Kidney capillary endothelial cell (primary cell): ENCODE measurements at regions not wholly inside any gene's neighbourhood (a gene's known extent, or its start where the extent isn't known, plus 50 kb on each side); places are given as distances from the start of the nearest gene placed in this dataset.

Experiments used
- DNase-seq: peaks from one replicate; pipeline ENCODE4 v3.0.0-alpha.2; 2018; ENCODE audit warnings: low spot score

DNA sequence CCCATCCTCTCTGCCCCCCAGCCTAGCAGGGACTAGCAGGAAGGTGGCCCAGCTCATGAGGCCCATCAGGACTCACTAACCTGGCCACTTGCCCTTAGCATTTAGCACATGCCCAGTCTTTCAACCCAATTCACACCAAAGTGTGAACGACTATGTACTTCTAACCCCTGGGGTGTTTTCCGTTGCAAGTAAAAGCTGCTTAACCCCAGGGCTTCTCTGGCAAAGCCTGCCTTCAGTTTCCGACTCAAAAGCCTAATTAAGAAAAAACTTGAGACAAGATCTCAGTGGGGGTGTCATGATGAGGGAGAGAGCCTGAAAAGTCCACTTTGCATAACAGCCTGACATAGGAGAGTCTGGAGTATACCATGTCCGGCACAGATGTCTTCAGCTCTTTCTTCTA, 347.8 kb downstream of the MN1 start:
- no peak for DNase-seq

DNA sequence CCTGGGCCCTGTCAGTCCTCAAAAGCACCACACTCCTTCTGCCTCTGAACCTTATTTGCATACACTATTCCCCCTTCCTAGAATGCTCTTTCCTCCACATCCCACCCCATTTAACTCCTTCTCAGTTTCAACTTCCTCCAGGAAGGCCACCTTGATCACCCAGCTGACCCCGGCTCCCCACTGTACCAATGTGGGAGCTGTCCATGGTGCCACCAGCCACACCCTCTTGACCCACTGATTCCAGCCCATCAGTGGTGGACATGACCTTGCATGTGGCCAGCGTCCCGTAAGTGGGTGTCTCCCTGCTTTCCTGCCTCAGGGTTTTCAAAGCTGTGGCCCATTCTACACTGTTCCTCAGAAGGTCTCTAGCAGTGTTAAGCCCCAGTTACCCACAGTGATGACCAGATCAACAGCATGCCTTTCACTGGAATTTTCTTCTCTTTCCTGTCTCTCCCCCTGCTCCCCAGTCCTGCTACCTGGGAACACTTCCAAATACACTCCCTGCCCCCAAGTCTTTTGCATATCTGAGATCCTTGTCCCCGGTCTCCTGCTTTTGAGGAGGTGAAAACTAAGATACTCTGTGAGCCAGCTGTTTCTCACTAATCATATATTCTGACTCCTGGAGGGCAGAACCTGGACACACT, 346.6 kb downstream of the MN1 start:
- DNase-seq, result no peak

DNA sequence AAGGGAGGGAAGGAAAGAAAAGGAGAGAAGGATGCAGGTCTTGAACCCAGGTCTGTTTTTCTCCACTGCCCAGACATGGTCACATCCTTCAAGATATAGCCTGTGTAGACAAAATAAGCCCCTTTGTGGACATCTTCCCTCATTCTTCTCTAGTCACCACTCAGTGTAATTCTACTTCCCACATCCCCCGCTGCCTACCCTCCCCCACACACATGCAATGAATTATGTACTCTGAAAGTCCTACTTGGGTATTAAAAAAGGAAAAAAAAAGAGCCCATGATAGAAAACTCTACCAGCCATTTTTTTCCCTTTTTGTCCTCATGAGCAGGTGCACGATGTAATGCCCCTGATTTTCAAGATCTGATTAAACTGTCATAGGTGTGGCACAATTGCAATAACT, 346.0 kb downstream of the MN1 start:
- no peak for DNase-seq

DNA sequence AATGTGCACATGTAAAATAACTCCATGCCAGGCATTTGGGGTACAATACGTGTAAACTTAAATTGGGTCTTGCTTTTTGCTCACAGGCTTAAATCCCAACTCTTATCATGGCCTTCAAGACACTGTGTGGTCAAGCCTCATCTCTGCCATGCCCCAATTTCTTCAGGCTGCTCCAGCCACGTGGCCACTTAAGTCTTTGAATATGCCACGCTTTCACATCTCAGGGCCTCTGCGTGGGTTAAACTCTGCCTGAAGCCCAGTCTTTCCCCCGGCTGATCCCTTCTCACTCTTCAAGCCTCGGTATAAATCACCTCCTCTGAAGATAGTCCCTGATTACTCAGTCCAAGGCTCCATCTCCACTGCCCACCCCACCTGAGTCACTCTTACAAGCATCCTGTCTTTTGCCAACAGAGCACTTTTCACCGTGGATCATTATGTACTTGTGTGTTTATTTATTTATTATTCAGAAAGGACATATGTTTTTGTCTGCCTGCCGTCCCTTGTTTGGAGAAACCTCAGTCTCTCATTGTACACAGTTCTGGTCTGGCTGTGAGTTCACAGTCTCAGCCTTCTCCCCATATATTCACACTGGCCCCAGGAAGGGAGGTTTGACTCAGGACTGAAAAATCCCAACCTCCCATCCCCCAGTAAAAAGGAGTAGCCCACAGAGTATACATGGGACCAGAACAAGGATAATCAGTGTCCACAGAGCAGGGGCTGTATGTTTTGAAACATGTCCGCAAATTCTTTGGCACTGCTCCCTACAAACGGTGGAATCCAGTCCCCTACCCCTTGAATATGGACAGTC, 344.7 kb downstream of the MN1 start:
- DNase-seq, result peak; percentile 96

DNA sequence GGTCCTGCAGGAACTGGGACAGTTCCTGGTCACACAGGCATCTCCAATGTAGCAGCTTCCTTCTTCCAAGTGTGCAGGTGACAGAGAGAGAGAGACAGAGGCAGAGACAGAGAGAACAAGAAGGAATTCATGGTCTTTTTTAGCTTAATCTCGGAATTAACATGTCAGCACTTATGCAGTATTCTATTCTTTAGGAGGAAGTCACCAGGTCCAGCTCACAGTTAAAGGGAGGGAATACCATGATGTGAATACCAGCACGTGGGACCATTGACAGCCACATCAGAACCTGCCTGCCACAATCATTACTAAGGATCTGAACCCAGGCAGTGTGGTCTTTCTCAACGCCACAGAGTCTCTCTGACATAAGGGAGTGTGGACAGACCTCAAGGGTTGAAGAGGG, 341.6 kb downstream of the MN1 start:
- no peak for DNase-seq

DNA sequence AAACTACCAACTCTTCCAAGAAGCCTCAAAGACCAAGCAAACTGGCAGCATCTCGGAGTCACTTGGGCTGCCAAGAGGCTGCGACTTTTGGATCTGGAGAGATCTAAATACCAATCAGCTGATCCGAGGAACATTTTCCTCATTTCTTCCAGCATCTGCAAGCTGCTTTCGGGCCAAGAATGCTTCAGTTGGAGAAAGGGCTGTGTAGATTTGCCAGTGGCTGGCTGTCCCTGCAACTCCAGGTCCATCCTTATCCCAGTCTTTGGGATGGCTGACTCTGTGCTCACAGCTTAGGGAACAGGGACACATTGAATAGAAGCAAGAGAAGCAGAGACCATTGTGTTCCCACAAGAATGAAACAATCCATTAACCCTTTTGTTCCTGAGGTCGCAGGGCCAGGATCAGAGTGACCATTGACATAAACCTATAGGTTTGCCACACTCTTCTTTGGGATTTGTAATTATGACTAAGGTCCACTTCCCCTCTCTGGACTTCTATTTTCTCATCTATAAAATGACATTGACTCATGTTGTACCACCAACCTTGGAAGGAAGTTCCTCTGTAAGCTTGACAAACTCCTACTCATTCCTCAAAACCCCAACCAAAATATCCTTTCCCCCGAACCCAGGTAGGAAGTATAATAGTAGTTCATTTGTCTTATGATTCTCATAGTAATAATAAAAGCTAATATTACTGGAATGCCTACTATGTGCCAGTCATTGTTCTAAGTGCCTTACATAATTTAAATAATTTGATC, 340.8 kb downstream of the MN1 start:
- no peak for DNase-seq

DNA sequence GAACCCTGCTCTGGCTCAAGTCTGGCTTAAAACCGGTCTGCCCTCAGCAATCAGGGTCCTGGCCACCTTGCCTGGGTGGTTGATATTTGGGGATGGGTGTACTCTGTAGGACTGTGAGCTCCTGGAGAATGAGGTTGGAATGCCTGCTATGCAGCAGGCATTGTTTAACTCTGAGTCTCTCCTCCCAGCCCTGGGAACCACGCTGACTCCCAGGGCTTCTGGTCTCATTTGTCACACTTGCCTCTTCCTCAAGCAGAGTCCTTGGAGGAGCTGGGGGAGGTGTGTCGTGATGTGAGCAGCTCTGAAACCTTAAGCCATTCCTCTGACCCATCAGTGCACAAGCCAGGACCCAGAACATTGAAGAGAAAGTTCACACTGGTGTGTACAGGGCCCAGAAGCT, 340.1 kb downstream of the MN1 start:
- peak; percentile 66 for DNase-seq

DNA sequence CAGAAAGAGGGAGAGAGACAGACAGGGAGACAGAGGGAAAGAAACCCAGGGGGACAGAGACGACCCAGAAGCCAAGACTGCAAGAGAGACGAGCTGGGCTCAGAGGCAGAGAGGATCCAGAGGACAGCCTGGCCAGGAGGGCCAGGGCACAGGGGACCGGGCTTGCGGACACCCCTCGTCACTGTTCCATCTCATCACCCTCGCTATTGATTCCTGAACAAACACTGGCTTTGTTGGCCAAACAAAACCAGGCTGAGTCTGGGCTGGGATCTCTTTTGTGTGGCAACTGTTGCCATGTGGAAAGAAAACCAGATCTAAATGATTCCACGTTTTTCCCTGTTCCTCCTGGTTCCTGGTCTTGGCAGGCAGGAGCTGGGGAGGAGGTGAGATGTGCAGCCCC, 339.4 kb downstream of the MN1 start:
- DNase-seq, result no peak

DNA sequence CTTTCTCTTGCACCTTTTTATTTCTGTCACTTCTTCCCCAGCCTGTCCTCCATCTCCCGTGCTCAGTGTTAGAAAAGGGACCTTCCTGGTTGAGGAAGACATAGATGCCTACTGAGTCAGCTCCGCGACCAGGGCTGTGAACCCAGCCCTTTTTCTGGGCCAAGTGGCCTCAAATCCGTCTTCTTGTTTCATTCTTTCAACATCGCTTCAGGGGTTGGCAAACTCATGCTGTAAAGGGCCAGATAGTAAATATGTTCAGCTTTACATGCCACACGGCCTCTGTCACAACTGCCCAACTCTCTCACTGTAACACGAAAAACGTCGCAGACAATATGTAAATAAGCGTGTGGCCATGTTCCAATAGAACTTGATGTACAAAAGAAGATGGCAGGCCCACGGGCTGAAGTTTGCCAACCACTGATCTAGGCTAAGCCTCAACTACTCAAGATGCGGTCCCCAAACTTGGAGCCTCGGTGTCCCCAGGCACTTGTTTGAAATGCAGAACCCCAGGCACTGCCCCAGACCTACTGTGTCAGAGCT, 338.4 kb downstream of the MN1 start:
- DNase-seq, result no peak

DNA sequence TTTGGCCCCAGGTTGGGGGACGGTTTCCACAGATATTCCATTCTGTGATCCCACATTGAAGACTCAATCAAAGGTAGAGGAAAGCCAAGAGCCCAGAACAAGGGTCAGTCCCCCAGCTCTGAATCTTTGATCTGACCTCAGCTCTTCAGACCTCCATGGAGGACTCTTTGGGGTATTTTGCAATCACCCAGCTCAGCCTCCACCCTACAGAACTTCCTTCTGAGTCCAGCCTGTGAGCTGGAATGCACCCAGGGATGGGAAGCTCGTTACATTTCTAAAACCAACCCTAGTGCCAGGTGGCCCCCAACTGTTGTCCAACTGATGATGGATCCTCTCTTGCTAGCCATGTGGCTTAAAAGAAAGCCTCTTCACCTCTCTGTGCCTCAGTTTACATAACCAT, 335.3 kb downstream of the MN1 start:
- no peak for DNase-seq

DNA sequence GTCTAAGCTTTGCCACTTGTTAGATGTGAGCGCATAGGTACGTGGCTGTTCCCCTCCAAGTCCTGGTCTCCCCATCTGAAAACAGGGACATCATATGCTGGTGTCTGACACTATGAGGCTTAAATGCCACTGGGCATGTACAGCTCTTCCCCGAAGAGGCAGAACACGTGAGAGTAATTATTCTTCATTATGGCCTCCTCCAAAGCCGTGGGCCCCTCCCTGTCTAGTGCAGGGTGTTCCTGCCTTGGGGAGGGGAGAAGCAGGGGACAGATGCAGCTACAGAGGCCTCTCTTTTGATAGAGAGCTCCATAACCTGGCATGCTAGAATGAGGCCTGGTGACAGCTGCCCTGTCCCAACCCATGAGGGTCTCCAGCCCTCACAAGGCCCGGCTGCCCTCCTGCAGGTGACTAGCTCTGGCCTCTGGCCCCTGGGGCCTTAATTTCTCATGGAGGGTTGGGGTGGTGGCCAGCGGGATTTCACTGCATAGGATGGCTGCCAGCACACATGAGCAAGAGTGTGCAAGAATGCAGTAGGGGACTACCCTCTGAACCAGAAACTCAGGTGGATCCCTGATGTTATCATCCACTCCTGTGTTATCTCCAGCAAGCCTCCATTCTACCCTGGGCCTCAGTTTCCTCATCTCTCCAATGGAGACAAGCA, 334.6 kb downstream of the MN1 start:
- DNase-seq, result no peak

DNA sequence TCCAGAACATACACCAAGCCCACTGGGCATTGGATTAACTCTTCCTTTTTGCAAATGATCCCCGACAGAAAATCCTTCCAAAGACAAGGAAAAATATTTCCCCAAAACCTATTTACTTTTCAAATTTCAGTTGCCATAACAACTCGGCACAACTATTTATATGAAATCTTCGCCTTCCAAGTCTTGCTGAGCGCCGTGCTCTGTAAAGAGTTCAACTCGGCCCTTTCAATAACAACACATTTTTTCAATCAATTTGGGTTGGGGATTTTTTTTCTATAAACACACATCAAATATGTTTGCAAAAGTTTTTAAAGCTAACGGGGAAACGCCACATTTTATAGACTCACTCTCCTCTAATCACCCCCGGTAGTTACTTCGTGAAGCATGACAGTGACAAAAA, 333.8 kb downstream of the MN1 start:
- DNase-seq, result no peak

DNA sequence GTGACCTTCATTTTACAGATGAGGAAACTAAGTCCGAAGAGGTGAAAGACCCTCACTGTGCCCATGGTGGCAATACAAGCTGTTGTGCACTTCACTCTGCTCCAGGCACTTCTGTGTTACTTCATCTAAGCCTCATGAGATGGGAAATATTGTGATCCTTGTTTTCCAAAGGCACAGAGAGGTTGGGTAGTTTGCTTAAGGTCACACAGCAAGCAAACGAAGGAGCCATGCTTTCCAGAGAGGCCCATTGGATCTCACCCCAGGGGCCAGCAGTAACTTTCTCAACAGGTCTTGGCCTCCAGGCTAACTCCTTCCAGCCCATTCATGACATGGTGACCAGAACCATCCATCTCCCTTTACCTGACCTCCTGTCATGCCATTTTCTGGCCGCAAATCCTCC, 332.8 kb downstream of the MN1 start:
- no peak for DNase-seq

DNA sequence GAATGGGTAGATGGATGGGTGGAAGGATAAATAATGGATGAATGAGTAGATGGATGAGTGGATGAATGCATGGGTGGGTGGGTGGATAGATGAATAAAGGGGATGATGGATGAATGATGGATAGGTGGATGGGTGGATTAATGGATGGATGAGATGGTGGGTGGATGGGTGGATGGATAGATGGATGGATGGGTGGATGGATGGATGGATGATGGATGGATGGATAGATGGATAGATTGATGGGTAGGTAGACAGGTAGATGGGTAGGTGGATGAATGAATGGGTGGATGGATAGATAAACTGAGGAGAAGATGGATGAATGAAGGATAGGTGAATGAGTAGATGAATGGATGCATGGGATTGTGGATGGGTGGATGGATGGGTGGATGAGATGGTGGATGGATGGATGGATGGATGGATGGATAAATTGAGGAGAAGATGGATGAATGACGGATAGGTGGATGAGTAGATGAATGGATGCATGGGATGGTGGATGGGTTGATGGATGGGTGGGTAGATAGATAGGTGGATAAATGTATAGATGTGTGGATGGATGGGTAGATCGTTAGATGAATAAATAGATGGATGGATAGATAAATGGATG, 331.3 kb downstream of the MN1 start:
- DNase-seq, result no peak

DNA sequence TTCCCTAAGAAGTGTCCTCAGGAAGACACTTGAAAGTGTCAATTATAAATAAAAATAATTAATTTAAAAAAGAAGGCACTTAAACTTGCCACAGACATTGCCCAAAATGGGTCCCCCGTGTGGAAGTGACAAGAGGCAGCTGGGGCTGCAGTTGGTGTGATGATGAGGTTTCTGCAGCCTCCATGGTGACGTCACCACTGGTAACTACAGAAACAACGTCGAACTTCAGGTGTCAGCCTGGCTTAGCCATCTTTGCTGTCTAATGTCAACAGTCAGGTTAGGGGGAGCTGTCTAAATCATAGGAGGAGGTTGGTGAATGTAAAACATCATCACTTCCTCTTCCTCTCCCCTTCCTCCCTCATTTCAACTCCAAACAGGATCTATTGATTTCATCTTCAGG, 328.6 kb downstream of the MN1 start:
- no peak for DNase-seq

DNA sequence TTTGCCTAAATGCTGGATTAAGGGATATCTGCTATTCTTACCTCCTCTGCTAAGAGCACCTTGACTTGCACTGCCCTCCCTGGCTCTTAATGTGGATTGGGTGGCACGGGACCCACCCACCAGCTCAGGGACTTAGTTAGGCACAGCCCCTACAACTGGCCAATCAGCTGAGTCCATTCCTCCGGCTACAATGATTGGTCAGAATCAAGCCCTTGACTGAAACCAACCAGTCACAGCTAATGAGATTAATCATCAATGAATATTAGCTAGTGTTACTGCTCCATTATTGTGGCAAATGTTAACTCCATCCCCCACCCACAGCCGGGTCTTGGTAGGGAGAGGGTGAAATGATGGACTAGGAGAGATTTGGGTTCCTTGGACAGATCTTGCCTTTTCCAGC, 328.0 kb downstream of the MN1 start:
- no peak for DNase-seq

DNA sequence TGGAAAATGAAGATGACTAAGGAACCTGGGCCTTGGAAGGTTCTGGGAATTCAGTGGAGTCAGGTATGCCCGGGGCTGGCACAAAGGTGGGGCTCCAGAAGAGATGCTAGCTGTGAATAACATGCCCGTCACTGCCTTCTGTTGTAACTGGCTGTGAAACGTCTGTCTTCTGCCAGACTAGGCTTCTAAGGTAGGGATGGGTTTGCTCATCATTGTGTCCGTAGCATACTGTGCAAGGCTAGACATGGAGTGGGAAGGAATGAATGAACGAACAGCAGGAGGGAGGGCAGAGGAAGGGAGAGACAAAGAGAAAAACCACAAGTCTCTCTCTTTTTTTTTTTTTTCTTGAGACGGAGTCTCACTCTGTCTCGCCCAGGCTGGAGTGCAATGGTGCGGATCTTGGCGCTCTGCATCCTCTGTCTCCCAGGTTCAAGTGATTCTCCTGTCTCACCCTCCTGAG, 327.4 kb downstream of the MN1 start:
- no peak for DNase-seq

DNA sequence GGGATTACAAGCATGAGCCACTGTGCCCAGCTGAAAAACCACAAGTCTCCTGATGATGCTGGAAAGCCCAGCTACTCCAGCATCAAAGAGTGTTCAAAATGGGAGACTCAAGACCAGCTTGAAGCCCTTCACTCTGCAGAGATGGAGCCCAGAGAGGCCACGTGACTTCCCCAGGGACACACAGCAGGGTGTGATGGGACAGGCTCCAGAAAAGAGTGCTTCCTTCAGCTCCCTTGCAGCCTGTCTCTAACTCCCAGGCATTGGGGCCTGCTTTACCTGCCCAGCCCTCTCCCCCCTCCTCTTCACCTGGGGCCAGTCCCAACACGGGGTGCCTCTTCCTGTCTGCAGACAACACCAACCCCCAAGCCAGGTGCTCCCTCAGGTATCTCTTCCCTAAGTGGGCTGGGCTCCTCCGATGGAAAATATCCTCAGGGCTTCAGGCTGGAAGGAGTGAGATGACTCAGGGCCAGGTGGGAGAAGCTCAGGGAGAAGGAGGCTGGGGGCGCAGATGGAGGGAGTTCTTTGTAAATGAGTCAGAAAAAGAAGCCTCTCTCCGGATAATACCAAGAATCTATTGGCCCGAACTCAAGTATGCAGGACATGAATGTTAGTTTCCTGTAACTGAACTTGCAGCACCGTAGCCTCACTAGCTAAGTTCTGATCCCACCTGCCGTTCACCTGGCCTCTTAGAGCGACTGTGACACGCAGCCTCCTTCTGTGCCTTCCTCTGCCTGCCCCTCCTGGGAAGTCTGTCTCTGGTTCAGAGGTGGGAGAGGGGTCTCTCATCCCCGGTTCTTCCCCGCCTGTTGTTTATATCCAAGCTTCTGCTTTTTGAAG, 326.6 kb downstream of the MN1 start:
- peak; percentile 73 for DNase-seq

DNA sequence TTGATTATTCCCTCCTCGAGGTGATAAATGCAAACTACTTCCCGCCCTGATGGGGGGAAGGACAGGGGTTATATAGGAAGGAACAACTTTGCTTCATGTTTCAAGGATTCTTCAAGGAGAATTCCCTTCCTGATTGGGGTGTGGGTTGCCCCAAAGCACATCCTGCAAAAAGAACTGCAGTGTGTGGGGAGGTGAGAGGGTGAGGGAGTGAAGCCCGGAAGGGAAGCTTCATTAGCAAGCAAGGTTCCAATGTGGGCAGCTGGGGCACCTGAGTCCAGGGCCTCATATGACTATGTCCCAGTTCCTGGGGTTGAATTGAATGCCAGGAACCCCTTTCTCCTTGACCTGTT, 326.0 kb downstream of the MN1 start:
- DNase-seq, result no peak

DNA sequence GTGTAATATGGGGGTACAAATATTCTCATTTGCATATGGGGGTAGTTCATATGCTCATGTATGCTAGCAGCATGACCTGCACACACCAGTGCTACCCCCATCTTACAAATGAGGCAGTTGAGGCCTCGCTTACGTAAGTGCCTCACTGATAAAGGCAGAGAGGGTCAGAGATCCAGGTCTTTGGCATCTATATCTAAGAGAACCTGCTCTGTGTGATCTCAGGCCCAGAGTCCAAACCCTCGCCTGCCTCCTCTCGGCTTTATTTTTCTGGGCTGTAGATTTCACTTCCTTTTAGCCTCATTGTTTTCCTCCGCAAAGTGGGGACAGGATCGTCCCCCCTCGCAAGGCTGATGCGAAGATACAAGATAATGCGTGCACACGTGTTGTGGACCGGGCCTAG, 325.2 kb downstream of the MN1 start:
- DNase-seq, result no peak

DNA sequence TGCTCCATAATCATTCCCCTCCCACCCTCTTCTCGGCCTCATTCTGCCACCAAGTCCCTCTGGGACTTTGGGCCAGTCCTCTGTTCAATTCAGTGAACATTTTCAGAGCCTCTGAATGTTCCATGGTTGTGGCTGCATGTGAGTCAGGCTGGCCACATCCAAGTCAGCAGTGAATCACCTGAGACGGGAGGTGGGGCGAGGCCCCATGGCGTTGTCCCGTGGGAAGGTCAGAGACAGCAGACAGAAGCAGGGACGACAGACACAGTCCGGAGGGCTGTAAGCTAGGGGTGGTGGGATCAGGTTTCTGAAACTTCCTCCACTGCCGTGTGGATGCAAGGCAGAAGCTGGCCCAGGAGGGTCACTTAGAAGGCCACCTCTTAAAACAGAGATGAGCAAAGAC, 324.8 kb downstream of the MN1 start:
- DNase-seq, result peak; percentile 21
